ENCODE measurements at regions not wholly inside any gene's neighbourhood (a gene's known extent, or its start where the extent isn't known, plus 50 kb on each side); places are given as distances from the start of the nearest gene placed in this dataset.

DNA sequence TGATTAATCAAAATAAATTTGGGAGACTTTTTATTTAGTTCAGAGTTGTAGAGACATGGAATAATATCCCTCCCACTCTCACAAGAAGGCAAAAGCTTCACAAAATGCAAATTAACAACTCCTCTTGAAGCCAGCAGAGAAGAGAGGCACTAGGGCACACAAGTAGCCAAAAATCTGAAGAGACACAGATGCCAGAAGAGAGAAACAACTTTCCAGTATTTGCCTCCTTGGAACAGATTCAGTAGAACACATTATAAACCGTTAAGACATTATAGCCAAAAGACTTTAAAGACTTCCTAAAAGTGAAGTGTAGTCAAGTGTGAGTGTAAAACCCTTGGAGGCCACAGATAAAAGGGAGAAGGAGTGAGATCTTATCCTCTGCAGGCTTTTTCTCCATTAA is 1024.9 kb upstream of the ADGRL3 start:
- DNase-seq (ENCODE audit: low read depth): no peak
- in situ Hi-C loops (cut with HindIII; ENCODE audit: low sequenced_read_pairs): no loop called here
- H3K4me3 ChIP-seq (ENCODE audit: low read depth, low read length): no peak overlapping the region
- TF ChIP-seq, protein P1, sequence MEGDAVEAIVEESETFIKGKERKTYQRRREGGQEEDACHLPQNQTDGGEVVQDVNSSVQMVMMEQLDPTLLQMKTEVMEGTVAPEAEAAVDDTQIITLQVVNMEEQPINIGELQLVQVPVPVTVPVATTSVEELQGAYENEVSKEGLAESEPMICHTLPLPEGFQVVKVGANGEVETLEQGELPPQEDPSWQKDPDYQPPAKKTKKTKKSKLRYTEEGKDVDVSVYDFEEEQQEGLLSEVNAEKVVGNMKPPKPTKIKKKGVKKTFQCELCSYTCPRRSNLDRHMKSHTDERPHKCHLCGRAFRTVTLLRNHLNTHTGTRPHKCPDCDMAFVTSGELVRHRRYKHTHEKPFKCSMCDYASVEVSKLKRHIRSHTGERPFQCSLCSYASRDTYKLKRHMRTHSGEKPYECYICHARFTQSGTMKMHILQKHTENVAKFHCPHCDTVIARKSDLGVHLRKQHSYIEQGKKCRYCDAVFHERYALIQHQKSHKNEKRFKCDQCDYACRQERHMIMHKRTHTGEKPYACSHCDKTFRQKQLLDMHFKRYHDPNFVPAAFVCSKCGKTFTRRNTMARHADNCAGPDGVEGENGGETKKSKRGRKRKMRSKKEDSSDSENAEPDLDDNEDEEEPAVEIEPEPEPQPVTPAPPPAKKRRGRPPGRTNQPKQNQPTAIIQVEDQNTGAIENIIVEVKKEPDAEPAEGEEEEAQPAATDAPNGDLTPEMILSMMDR (IDR thresholded peaks at IDR 0.05; ENCODE audit: low read depth, low read length, missing control alignments): no peak

DNA sequence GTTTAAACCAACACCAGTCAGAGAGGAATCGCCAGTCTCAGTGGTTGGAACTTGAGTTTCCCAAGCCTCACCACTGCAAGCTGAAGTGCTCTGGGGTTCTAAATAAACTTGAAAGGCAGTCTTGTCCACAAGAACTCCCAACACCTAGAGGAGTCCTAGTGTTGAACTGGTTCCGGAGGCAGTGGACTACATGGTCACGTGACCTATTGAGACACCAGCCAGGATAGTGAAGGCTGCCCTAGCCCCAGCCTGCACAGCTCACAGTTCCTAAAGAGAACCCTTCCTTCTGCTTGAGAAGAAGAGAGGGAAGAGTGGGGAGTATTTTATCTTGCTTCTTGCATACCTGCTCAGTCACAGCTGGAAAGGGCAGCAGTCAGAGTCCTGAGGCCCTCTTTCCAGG is 1012.7 kb upstream of the ADGRL3 start:
- in situ Hi-C loops (cut with HindIII; ENCODE audit: low sequenced_read_pairs): no loop called here
- no peak for DNase-seq (ENCODE audit: low read depth)
- H3K4me3 ChIP-seq (ENCODE audit: low read depth, low read length): no peak overlapping the region
- TF ChIP-seq, protein P1 (IDR thresholded peaks at IDR 0.05; ENCODE audit: low read depth, low read length, missing control alignments): no peak

DNA sequence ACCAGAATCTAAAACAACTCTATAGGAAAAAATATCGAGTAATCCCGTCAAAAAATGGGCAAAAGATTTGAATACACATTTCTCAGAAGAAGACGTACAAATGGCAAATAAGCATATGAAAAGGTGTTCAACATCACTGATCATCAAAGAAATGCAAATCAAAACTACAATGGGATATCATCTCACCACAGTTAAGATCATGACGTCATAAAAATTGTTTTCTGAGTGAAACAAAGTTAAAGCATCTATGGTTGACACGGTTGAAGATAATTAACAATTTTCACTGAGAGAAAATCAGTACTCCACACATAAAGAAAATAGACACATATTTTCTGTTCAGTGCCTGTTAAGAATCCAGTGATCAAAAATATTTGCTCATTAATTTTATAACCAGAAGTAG is 1010.8 kb upstream of the ADGRL3 start:
- in situ Hi-C loops (cut with HindIII; ENCODE audit: low sequenced_read_pairs): no loop called here
- H3K4me3 ChIP-seq (ENCODE audit: low read depth, low read length): no peak overlapping the region
- DNase-seq (ENCODE audit: low read depth): no peak
- TF ChIP-seq, protein P1 (IDR thresholded peaks at IDR 0.05; ENCODE audit: low read depth, low read length, missing control alignments): no peak

DNA sequence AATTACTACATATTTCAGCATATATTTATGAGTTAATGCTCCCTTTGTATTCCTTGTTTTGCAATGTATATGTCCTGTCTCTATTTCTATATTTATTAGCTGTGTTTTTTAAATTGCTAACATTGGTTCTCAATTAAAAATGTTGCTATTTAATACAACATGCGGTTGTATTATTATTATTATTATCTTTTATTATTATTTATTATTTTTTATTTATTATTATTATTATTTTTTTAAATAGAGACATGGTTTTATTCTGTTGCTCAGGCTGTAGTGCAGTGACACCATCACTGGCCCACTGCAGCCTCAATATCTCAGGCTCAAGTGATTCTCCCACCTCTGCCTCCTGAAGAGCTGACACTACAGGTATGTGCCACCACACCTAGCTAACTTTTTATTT is 1005.9 kb upstream of the ADGRL3 start:
- in situ Hi-C loops (cut with HindIII; ENCODE audit: low sequenced_read_pairs): no loop called here
- TF ChIP-seq, protein P1 (IDR thresholded peaks at IDR 0.05; ENCODE audit: low read depth, low read length, missing control alignments): no peak
- no peak for DNase-seq (ENCODE audit: low read depth)

DNA sequence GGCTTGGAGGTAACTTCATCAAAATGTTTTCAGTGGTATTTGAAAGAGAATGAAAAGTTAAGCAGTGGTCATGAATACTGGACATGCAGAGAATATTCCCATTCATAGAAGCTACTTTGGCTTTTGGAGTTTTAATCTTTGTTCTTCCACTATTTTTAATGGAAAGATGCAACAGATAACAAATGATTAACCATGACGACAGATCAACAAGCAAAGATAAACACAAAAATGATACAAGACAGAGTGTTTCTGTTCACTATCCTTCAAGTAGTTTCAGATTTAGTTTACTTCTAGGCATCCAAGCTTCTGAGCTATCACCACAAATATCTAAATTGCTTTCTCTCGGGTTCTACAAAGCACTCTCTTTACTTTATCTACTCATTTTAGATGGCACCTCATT is 1004.9 kb upstream of the ADGRL3 start:
- in situ Hi-C loops (cut with HindIII; ENCODE audit: low sequenced_read_pairs): no loop called here
- TF ChIP-seq, protein P1 (IDR thresholded peaks at IDR 0.05; ENCODE audit: low read depth, low read length, missing control alignments): no peak
- no peak for DNase-seq (ENCODE audit: low read depth)
- H3K4me3 ChIP-seq (ENCODE audit: low read depth, low read length): no peak overlapping the region

More for the DNA sequence above, 1005.9 kb upstream of the ADGRL3 start:
- no peak overlapping the region for H3K4me3 ChIP-seq (ENCODE audit: low read depth, low read length)

DNA sequence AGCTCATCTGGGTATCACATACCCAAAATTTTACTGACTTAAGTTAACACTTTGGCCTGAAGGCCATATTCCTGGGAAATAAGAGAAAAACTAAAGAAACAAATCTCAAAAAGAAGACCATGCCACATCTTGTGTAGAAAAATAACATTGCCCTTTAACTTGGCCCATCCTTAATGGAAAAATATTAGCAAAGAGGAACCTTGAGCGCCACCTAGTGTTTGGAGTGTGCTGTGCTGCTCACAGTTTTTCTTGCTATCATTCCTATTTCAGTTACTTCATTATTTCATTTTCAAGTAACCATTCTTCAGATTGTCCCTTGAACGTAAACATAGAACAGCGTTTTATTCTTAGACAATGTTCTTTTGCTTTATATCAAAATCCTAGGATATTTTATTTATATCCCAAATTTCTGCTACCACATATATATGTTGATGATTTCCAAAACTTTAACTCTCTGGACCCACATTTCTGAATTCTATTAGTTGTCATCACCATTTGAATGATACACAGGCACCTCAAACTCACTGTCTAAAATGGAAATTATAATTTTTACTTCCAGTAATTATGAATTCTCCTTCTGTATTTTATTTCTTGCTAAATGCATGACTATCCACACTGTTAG is 999.0 kb upstream of the ADGRL3 start:
- TF ChIP-seq, protein P1 (IDR thresholded peaks at IDR 0.05; ENCODE audit: low read depth, low read length, missing control alignments): peak; percentile 91
- in situ Hi-C loops (cut with HindIII; ENCODE audit: low sequenced_read_pairs): no loop called here
- peak; percentile 55 for DNase-seq (ENCODE audit: low read depth)
- no peak overlapping the region for H3K4me3 ChIP-seq (ENCODE audit: low read depth, low read length)

All from astrocyte of the cerebellum (primary cell).